ENCODE measurements at regions not wholly inside any gene's neighbourhood (a gene's known extent, or its start where the extent isn't known, plus 50 kb on each side); places are given as distances from the start of the nearest gene placed in this dataset.
A peak's percentile ranks its signal among the peaks of the same experiment; 100 is the strongest.

DNA sequence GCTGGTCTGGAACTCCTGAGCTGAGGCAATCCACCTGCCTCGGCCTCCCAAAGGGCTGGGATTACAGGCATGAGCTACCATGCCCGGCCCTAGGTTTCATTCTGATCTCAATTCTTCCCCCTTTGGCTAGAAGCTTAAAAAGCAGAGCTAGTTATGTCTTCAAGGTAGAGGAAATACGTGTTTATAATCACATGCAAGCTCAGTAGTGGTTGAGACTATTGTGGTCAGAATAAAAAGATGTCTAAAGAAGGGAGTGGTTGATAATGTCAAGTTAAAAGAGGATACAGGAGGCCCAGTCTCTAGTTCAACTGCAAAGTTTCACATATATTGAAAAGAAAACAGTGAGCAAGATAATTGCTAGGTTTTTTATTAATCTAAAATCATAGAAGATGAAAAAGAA lies 807.8 kb upstream of the ACVR2A start:
- DNase-seq (ENCODE audit: low read depth) (no peak), FAIRE-seq (no peak)
- TF ChIP-seq, protein P1, sequence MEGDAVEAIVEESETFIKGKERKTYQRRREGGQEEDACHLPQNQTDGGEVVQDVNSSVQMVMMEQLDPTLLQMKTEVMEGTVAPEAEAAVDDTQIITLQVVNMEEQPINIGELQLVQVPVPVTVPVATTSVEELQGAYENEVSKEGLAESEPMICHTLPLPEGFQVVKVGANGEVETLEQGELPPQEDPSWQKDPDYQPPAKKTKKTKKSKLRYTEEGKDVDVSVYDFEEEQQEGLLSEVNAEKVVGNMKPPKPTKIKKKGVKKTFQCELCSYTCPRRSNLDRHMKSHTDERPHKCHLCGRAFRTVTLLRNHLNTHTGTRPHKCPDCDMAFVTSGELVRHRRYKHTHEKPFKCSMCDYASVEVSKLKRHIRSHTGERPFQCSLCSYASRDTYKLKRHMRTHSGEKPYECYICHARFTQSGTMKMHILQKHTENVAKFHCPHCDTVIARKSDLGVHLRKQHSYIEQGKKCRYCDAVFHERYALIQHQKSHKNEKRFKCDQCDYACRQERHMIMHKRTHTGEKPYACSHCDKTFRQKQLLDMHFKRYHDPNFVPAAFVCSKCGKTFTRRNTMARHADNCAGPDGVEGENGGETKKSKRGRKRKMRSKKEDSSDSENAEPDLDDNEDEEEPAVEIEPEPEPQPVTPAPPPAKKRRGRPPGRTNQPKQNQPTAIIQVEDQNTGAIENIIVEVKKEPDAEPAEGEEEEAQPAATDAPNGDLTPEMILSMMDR (IDR thresholded peaks at IDR 0.05; ENCODE audit: insufficient read depth, low read length, severe bottlenecking) = no peak
- Histone ChIP-seq H3K36me3 (ENCODE audit: control insufficient read depth, insufficient read depth, low read length) (no peaks in the 10 kb centered on the region), H3K27me3 (ENCODE audit: control insufficient read depth, insufficient read depth, low read length) (no peaks in the 10 kb centered on the region), H3K4me3 (ENCODE audit: low read depth, low read length) (no peak overlapping the region)

DNA sequence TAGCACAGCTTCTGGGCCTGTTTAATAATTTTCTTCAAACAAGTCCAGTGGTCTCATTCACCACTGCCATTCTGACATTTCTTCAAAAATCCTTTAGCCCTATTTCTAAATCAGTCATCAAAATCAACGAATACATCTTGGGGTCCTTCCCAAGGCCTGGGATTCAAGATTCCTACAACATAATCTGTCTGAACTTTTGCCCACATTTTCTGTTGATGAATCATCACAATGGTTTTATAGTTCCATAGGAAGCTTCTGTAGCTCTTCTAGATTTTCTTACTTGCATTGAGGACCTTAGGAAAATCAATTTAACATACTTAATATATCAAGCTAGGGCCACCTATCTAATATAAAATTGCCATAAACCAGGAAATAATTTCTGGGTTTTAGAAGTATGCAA lies 811.8 kb upstream of the ACVR2A start:
- TF ChIP-seq, protein P1 (IDR thresholded peaks at IDR 0.05; ENCODE audit: insufficient read depth, low read length, severe bottlenecking) = no peak
- FAIRE-seq (no peak), DNase-seq (ENCODE audit: low read depth) (peak; percentile 25)
- Histone ChIP-seq H3K4me3 (ENCODE audit: low read depth, low read length) (no peak overlapping the region), H3K27me3 (ENCODE audit: control insufficient read depth, insufficient read depth, low read length) (no peaks in the 10 kb centered on the region), H3K36me3 (ENCODE audit: control insufficient read depth, insufficient read depth, low read length) (no peaks in the 10 kb centered on the region)

DNA sequence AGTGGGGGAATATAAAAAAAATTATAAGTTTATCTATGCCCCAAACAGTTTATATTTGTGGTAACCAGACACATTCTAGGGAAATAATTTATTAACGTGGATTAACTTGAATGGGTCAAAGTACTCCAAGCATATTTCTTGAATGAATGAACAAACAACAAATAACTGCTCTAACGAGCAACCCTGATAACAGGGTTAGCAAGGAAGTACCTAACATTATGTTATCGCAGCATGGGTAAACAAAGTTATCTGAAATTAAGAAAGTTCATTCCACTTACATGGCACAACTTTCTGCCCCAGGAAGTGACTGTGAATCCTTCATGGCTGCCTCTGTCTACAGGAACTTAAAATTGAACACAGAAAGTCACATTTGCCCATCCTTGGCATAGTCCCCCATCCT lies 812.9 kb upstream of the ACVR2A start:
- no peaks in the 10 kb centered on the region for H3K36me3 ChIP-seq (ENCODE audit: control insufficient read depth, insufficient read depth, low read length)
- H3K4me3 ChIP-seq (ENCODE audit: low read depth, low read length) = no peak overlapping the region
- H3K27me3 ChIP-seq (ENCODE audit: control insufficient read depth, insufficient read depth, low read length) = no peaks in the 10 kb centered on the region
- DNase-seq (ENCODE audit: low read depth) (no peak), FAIRE-seq (no peak)
- TF ChIP-seq, protein P1 (IDR thresholded peaks at IDR 0.05; ENCODE audit: insufficient read depth, low read length, severe bottlenecking) = no peak

DNA sequence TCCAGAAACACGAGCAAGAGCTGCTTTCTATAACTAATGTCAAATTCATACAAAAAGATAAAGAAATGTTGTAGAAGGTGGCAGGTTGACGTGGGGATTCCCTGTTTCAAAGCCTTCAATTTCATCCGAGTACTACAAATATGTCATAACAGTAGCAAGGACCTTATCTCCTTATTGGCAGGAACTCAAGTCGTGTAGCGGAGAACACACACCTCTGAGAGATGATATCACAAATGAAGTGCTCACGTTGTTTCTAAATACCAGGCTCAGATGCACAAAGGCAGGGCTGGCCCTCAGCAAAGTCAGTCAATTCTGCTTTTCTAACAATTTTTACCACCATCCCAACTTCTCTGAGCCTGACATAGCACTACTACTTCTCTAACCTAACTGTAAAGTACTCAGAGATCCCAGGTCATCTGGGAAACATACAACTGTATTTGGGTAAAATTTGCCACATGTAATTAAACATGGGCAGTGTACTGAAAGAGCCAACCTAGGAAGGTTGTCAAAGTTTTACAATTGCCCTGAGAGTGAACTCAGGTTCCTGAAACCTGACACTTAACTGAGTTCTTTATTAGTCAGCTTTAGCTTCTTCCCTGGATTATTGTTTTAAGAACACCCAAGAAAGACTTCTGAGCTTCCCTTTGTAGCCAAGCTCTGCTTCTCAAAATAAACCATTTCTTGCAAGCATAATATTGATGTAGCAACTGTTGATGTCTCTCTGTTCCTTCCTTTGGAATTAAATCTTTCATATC lies 813.7 kb upstream of the ACVR2A start:
- no peak overlapping the region for H3K4me3 ChIP-seq (ENCODE audit: low read depth, low read length)
- H3K27me3 ChIP-seq (ENCODE audit: control insufficient read depth, insufficient read depth, low read length) = no peaks in the 10 kb centered on the region
- TF ChIP-seq, protein P1 (IDR thresholded peaks at IDR 0.05; ENCODE audit: insufficient read depth, low read length, severe bottlenecking) = no peak
- H3K36me3 ChIP-seq (ENCODE audit: control insufficient read depth, insufficient read depth, low read length) = no peaks in the 10 kb centered on the region
- peak; percentile 71 for DNase-seq (ENCODE audit: low read depth)
- FAIRE-seq = peak; percentile 52

DNA sequence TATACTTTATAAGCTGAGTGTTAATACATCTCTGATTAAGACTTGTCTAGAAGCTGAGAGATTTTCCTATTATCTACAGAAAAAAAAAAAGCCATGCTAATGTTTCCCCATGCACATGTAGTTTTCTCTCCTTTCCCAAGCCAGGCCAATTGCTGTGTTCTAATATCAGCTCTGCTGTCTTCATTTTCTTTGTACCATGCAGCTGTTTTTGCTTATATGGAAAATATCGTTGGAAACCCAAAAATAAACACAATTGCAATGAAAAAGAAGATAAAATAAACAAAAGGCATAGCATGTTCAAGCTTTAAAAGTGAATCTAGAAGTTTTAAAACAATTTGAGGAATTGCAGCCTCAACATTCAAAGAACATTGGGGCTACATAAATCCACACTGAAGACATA lies 817.4 kb upstream of the ACVR2A start:
- Histone ChIP-seq H3K27me3 (ENCODE audit: control insufficient read depth, insufficient read depth, low read length) (no peaks in the 10 kb centered on the region), H3K36me3 (ENCODE audit: control insufficient read depth, insufficient read depth, low read length) (no peaks in the 10 kb centered on the region), H3K4me3 (ENCODE audit: low read depth, low read length) (no peak overlapping the region)
- no peak for DNase-seq (ENCODE audit: low read depth)
- no peak for FAIRE-seq
- TF ChIP-seq, protein P1 (IDR thresholded peaks at IDR 0.05; ENCODE audit: insufficient read depth, low read length, severe bottlenecking) = no peak

Measured in bronchial epithelial cell (primary cell).